Liver (tissue), 3 donors: ENCODE measurements at regions not wholly inside any gene's neighbourhood (a gene's known extent, or its start where the extent isn't known, plus 50 kb on each side); places are given as distances from the start of the nearest gene placed in this dataset.

ENCODE experiments used
- CTCF ChIP-seq: fragments of 150-350 bp; IDR thresholded peaks from 2 replicates; pipeline ENCODE4 v1.5.1; 2017; ENCODE audit warnings: improper control_type of control experiment, low read depth, low read length; ENCODE audit not compliant: missing input control
- FOXA1 ChIP-seq: IDR thresholded peaks from 2 replicates; pipeline ENCODE4 v1.6.1; 2016; ENCODE audit warnings: antibody characterized with exemption
- GABPA ChIP-seq, 2 donors: IDR thresholded peaks in 1 of 2; conservative IDR thresholded peaks in 1 of 2; 2 replicates each; pipeline ENCODE4 v1.6.1; 2016; ENCODE audit warnings: antibody characterized with exemption in 2 of 2, mild to moderate bottlenecking in 1 of 2, moderate library complexity in 1 of 2
- MAX ChIP-seq: IDR thresholded peaks from 2 replicates; pipeline ENCODE4 v1.6.1; 2016; ENCODE audit warnings: antibody characterized with exemption
- NR2F2 ChIP-seq: IDR thresholded peaks from 2 replicates; pipeline ENCODE4 v1.6.1; 2016; ENCODE audit warnings: antibody characterized with exemption
- RAD21 ChIP-seq, 2 donors: IDR thresholded peaks; 2 replicates each; pipeline ENCODE4 v1.6.1; 2016; ENCODE audit warnings: antibody characterized with exemption in 2 of 2, mild to moderate bottlenecking in 2 of 2
- REST ChIP-seq: IDR thresholded peaks from 2 replicates; pipeline ENCODE4 v1.6.1; 2016; ENCODE audit warnings: antibody characterized with exemption, mild to moderate bottlenecking
- SP1 ChIP-seq: IDR thresholded peaks from 2 replicates; pipeline ENCODE4 v1.6.1; 2018; ENCODE audit warnings: antibody characterized with exemption, mild to moderate bottlenecking
- YY1 ChIP-seq: IDR thresholded peaks from 2 replicates; pipeline ENCODE4 v1.6.1; 2016; ENCODE audit warnings: antibody characterized with exemption, mild to moderate bottlenecking
- ZBTB33 ChIP-seq: IDR thresholded peaks from 2 replicates; pipeline ENCODE4 v1.6.1; 2016; ENCODE audit warnings: antibody characterized with exemption
- donor health status: healthy.
- donor health status: healthy.

- no peak for TF ChIP-seq NR2F2
- no peak for TF ChIP-seq ZBTB33
- TF ChIP-seq RAD21 (IDR thresholded peaks at IDR 0.05) = no peak
- no peak for TF ChIP-seq SP1
- no peak for TF ChIP-seq MAX
- TF ChIP-seq CTCF = no peak
- no peak for TF ChIP-seq FOXA1
- no peak for TF ChIP-seq YY1
- TF ChIP-seq REST = no peak
- no peak for TF ChIP-seq GABPA (IDR thresholded peaks at IDR 0.05 in 1 of 2, conservative IDR thresholded peaks at IDR 0.05 in 1 of 2)
These were observed 182.0 kb upstream of the TRIB2 start for GRCh38 chr2:12534646-12535263.
